ENCODE measurements at regions not wholly inside any gene's neighbourhood (a gene's known extent, or its start where the extent isn't known, plus 50 kb on each side); places are given as distances from the start of the nearest gene placed in this dataset.

DNA sequence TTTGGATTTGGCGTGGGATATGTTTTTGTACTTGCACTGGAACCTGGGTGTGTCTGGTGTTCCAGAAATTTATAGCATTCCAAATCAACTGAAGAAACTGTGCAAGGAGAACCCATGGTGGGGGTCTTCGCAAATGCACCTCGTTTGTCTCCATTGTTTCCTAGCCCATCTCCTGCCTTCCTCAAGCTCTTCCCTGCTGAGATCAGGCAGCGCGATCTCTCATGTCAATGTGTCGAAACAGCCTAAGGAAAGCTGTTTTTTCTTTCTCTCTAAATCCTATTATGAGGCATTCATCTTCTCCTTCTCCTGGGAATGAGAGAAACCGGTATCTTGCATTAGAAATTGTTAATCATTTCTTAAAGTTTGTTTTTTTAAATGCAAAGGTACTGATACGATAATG is 131.0 kb downstream of the KLF5 start:
- H3K9me2 ChIP-seq (ENCODE audit: insufficient read depth, low read length), result no peaks in the 10 kb centered on the region
- intact Hi-C loops (cut with micrococcal nuclease; ENCODE audit: unreplicated experiment), result no loop called here
- ChIA-PET POLR2A (no interaction called here), CTCF (ENCODE audit: unreplicated experiment) (no interaction called here)
- no peaks in the 10 kb centered on the region for H4K20me1 ChIP-seq (ENCODE audit: insufficient read depth, low read length)
- no TSS peak for BruUV-seq (replicated peaks)
- no peak overlapping the region for H3K4me2 ChIP-seq (ENCODE audit: low read length)
- no peak overlapping the region for H2AFZ ChIP-seq (ENCODE audit: low read length)
- H3K36me3 ChIP-seq (ENCODE audit: insufficient read depth, low read length), result no peaks in the 10 kb centered on the region
- no peaks in the 10 kb centered on the region for H3K9me3 ChIP-seq (ENCODE audit: low read length)
- no peaks in the 10 kb centered on the region for H3K79me2 ChIP-seq (ENCODE audit: insufficient read depth, low read depth, low read length)
- no peak overlapping the region for H3K4me3 ChIP-seq (ENCODE audit: low read depth, low read length, poor library complexity, severe bottlenecking)
- DNase-seq (ENCODE audit: low spot score), result no peak
- no peak overlapping the region for H3K27ac ChIP-seq (ENCODE audit: low read depth, low read length, poor library complexity, severe bottlenecking)
- TF ChIP-seq, protein P1, sequence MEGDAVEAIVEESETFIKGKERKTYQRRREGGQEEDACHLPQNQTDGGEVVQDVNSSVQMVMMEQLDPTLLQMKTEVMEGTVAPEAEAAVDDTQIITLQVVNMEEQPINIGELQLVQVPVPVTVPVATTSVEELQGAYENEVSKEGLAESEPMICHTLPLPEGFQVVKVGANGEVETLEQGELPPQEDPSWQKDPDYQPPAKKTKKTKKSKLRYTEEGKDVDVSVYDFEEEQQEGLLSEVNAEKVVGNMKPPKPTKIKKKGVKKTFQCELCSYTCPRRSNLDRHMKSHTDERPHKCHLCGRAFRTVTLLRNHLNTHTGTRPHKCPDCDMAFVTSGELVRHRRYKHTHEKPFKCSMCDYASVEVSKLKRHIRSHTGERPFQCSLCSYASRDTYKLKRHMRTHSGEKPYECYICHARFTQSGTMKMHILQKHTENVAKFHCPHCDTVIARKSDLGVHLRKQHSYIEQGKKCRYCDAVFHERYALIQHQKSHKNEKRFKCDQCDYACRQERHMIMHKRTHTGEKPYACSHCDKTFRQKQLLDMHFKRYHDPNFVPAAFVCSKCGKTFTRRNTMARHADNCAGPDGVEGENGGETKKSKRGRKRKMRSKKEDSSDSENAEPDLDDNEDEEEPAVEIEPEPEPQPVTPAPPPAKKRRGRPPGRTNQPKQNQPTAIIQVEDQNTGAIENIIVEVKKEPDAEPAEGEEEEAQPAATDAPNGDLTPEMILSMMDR (conservative IDR thresholded peaks at IDR 0.05; ENCODE audit: low read length), result no peak
- TF ChIP-seq EZH2phosphoT487 (IDR thresholded peaks at IDR 0.05; ENCODE audit: borderline replicate concordance, low read depth, low read length), result no peak
- no peaks in the 10 kb centered on the region for H3K4me1 ChIP-seq (ENCODE audit: insufficient read depth, low read length, poor library complexity, severe bottlenecking)

DNA sequence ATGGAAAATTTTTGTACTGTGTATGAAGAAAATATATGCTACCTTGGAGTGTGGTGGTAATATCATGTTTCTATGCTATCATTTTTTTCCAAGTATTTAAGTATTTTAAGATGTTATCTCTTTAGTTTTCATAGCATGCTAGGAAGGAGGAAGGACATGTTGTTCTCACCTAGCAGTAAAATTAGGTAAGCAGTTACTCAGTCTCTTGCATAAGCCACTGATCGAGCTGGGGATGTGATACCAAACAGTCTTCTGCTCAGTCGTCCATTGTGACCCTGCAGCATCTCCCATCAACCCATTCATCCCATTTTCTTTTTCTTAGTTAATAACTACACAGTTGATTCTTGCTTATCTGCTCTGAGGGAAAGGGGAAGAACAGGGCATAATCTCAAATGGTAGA is 130.6 kb downstream of the KLF5 start:
- TF ChIP-seq, protein P1 (conservative IDR thresholded peaks at IDR 0.05; ENCODE audit: low read length), result no peak
- TF ChIP-seq EZH2phosphoT487 (IDR thresholded peaks at IDR 0.05; ENCODE audit: borderline replicate concordance, low read depth, low read length), result no peak
- no TSS peak for BruUV-seq (replicated peaks)
- intact Hi-C loops (cut with micrococcal nuclease; ENCODE audit: unreplicated experiment), result no loop called here
- no peaks in the 10 kb centered on the region for H3K9me2 ChIP-seq (ENCODE audit: insufficient read depth, low read length)
- H3K4me1 ChIP-seq (ENCODE audit: insufficient read depth, low read length, poor library complexity, severe bottlenecking), result no peaks in the 10 kb centered on the region
- CTCF ChIA-PET (ENCODE audit: unreplicated experiment), result no interaction called here
- H2AFZ ChIP-seq (ENCODE audit: low read length), result no peak overlapping the region
- H3K4me2 ChIP-seq (ENCODE audit: low read length), result no peak overlapping the region
- POLR2A ChIA-PET, result no interaction called here
- H3K9me3 ChIP-seq (ENCODE audit: low read length), result no peaks in the 10 kb centered on the region
- H3K27ac ChIP-seq (ENCODE audit: low read depth, low read length, poor library complexity, severe bottlenecking), result no peak overlapping the region
- DNase-seq (ENCODE audit: low spot score), result no peak
- H3K4me3 ChIP-seq (ENCODE audit: low read depth, low read length, poor library complexity, severe bottlenecking), result no peak overlapping the region
- no peaks in the 10 kb centered on the region for H3K79me2 ChIP-seq (ENCODE audit: insufficient read depth, low read depth, low read length)
- H4K20me1 ChIP-seq (ENCODE audit: insufficient read depth, low read length), result no peaks in the 10 kb centered on the region
- H3K36me3 ChIP-seq (ENCODE audit: insufficient read depth, low read length), result no peaks in the 10 kb centered on the region

DNA sequence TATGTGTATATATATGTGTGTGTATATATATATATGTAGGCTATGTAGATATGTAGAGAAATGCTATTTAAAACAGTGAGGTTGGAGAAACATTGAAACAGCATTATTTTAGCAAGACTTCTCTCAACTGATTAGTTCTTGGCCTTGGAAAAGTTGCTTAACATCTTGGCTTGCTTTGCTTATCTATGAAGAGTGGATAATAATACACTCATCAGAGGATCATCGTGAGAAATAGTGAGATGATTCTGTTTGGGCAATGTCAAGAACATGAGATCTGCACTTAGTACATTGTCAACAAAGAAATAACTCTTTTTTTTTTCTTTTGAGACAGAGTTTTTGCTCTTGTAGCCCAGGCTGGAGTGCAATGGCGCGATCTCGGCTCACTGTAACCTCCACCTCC is 128.3 kb downstream of the KLF5 start:
- no TSS peak for BruUV-seq (replicated peaks)
- intact Hi-C loops (cut with micrococcal nuclease; ENCODE audit: unreplicated experiment), result no loop called here
- no peaks in the 10 kb centered on the region for H3K9me3 ChIP-seq (ENCODE audit: low read length)
- H3K4me2 ChIP-seq (ENCODE audit: low read length), result no peak overlapping the region
- no peaks in the 10 kb centered on the region for H4K20me1 ChIP-seq (ENCODE audit: insufficient read depth, low read length)
- H3K4me1 ChIP-seq (ENCODE audit: insufficient read depth, low read length, poor library complexity, severe bottlenecking), result no peaks in the 10 kb centered on the region
- H2AFZ ChIP-seq (ENCODE audit: low read length), result no peak overlapping the region
- no peak overlapping the region for H3K27ac ChIP-seq (ENCODE audit: low read depth, low read length, poor library complexity, severe bottlenecking)
- no peaks in the 10 kb centered on the region for H3K9me2 ChIP-seq (ENCODE audit: insufficient read depth, low read length)
- ChIA-PET CTCF (ENCODE audit: unreplicated experiment) (no interaction called here), POLR2A (no interaction called here)
- DNase-seq (ENCODE audit: low spot score), result no peak
- no peak overlapping the region for H3K4me3 ChIP-seq (ENCODE audit: low read depth, low read length, poor library complexity, severe bottlenecking)
- H3K79me2 ChIP-seq (ENCODE audit: insufficient read depth, low read depth, low read length), result no peaks in the 10 kb centered on the region
- TF ChIP-seq, protein P1 (conservative IDR thresholded peaks at IDR 0.05; ENCODE audit: low read length), result no peak
- TF ChIP-seq EZH2phosphoT487 (IDR thresholded peaks at IDR 0.05; ENCODE audit: borderline replicate concordance, low read depth, low read length), result no peak
- H3K36me3 ChIP-seq (ENCODE audit: insufficient read depth, low read length), result no peaks in the 10 kb centered on the region
